NOMO-1 (cell line): ENCODE measurements at regions not wholly inside any gene's neighbourhood (a gene's known extent, or its start where the extent isn't known, plus 50 kb on each side); places are given as distances from the start of the nearest gene placed in this dataset.
"Not testable (repeated sequence)": the region's sequence is repeated elsewhere in the genome, so short reads cannot be mapped to it uniquely, and the experiment has no call there.

ENCODE experiments used
- DNase-seq, 2 experiments: peaks; one replicate each; lab custom pipeline; 2025; ENCODE audit not compliant: unreplicated experiment in 2 of 2; lab: John Stamatoyannopoulos, UW

GRCh38 chr3:72629191-72629631 is 219.0 kb downstream of the SHQ1 start:
- DNase-seq: peak; percentile 74 to 95

- DNase-seq: no peak
These were observed 220.2 kb downstream of the SHQ1 start for GRCh38 chr3:72628065-72628464.

GRCh38 chr3:72627271-72627670 is 221.0 kb downstream of the SHQ1 start:
- no peak for DNase-seq

GRCh38 chr3:72625602-72626337 is 222.5 kb downstream of the SHQ1 start:
- DNase-seq: peak; percentile 50 to 67

- DNase-seq: no peak
These were observed 223.6 kb downstream of the SHQ1 start for GRCh38 chr3:72624656-72625055.

- peak; percentile 89 to 91 for DNase-seq
These were observed 229.5 kb downstream of the SHQ1 start for GRCh38 chr3:72618739-72619138.

GRCh38 chr3:72617424-72618024 is 230.7 kb downstream of the SHQ1 start:
- peak in 1 of 2 experiments; percentile 11 for DNase-seq

- DNase-seq: no peak
These were observed 232.5 kb downstream of the SHQ1 start for GRCh38 chr3:72615776-72616175.

- no peak for DNase-seq
These were observed 233.1 kb downstream of the SHQ1 start for GRCh38 chr3:72615182-72615581.

GRCh38 chr3:72614394-72615074 is 233.7 kb downstream of the SHQ1 start:
- DNase-seq: peak; percentile 74 to 89

- no peak for DNase-seq
These were observed 234.4 kb downstream of the SHQ1 start for GRCh38 chr3:72613871-72614270.

- not testable (repeated sequence) for DNase-seq
These were observed 239.1 kb downstream of the SHQ1 start for GRCh38 chr3:72609114-72609513.

- DNase-seq: no peak
These were observed 242.0 kb downstream of the SHQ1 start for GRCh38 chr3:72606005-72606800.

GRCh38 chr3:72604328-72604727 is 243.9 kb downstream of the SHQ1 start:
- peak in 1 of 2 experiments; percentile 8 for DNase-seq

- no peak for DNase-seq
These were observed 246.1 kb downstream of the SHQ1 start for GRCh38 chr3:72601983-72602750.

GRCh38 chr3:72601060-72601459 is 247.2 kb downstream of the SHQ1 start:
- no peak for DNase-seq

- no peak for DNase-seq
These were observed 250.5 kb downstream of the SHQ1 start for GRCh38 chr3:72597756-72598195.

GRCh38 chr3:72597043-72597442 is 251.2 kb downstream of the SHQ1 start:
- no peak for DNase-seq

- DNase-seq: no peak
These were observed 252.2 kb downstream of the SHQ1 start for GRCh38 chr3:72595927-72596610.

- no peak for DNase-seq
These were observed 252.9 kb downstream of the SHQ1 start for GRCh38 chr3:72595376-72595775.
